OCI-LY7 (cell line): ENCODE measurements at regions not wholly inside any gene's neighbourhood (a gene's known extent, or its start where the extent isn't known, plus 50 kb on each side); places are given as distances from the start of the nearest gene placed in this dataset.

Experiments used
- BruUV-seq: library from RNA; stranded (reverse); fragments of 400-500 nt; replicated peaks from 2 replicates; lab custom pipeline; 2021; lab: Mats Ljungman, UMichigan
- CTCF ChIA-PET: fragments of 300-600 bp; sonication (Branson Sonifier 250); formaldehyde crosslinking; loops from one replicate; lab custom pipeline; 2022; ENCODE audit warnings: antibody characterized with exemption; ENCODE audit not compliant: unreplicated experiment; lab: Charles Lee
- POLR2A ChIA-PET: fragments of 300-600 bp; sonication (Branson Sonifier 250); formaldehyde crosslinking; loops from one replicate; lab custom pipeline; 2022; ENCODE audit warnings: antibody characterized with exemption; lab: Charles Lee
- DNase-seq: peaks from one replicate; pipeline ENCODE4 v3.0.0-alpha.2; 2015; ENCODE audit warnings: low spot score
- H2AFZ ChIP-seq: fragments of 200-600 bp; sonication (generic), shearing (Covaris generic); 2 replicates; pipeline ENCODE4 v1.6.1; 2014; ENCODE audit warnings: mild to moderate bottlenecking, antibody characterized with exemption, low read length, moderate library complexity
- H3K27ac ChIP-seq: fragments of 200-600 bp; sonication (generic); 2 replicates; pipeline ENCODE4 v1.5.1; 2014; ENCODE audit warnings: mixed run types, low read depth, mild to moderate bottlenecking, moderate library complexity, low read length, inconsistent platforms; ENCODE audit not compliant: poor library complexity, severe bottlenecking
- H3K36me3 ChIP-seq: fragments of 200-600 bp; sonication (generic); 2 replicates; pipeline ENCODE4 v1.6.1; 2014; ENCODE audit warnings: mild to moderate bottlenecking, antibody characterized with exemption, low read length, moderate library complexity, mixed read lengths; ENCODE audit not compliant: insufficient read depth
- H3K4me1 ChIP-seq: fragments of 200-600 bp; sonication (generic); 2 replicates; pipeline ENCODE4 v1.5.1; 2014; ENCODE audit warnings: mild to moderate bottlenecking, low read length; ENCODE audit not compliant: insufficient read depth, poor library complexity, severe bottlenecking
- H3K4me2 ChIP-seq: fragments of 200-600 bp; sonication (generic); 2 replicates; pipeline ENCODE4 v1.6.1; 2014; ENCODE audit warnings: mild to moderate bottlenecking, low read length
- H3K4me3 ChIP-seq: fragments of 200-600 bp; sonication (generic); 2 replicates; pipeline ENCODE4 v1.5.1; 2014; ENCODE audit warnings: mild to moderate bottlenecking, low read depth, low read length; ENCODE audit not compliant: poor library complexity, severe bottlenecking
- H3K79me2 ChIP-seq: fragments of 200-600 bp; sonication (generic); 2 replicates; pipeline ENCODE4 v1.6.1; 2016; ENCODE audit warnings: low read depth, mild to moderate bottlenecking, low read length, moderate library complexity, mixed read lengths; ENCODE audit not compliant: insufficient read depth
- H3K9me2 ChIP-seq: fragments of 200-600 bp; sonication (generic); 2 replicates; pipeline ENCODE4 v1.6.1; 2016; ENCODE audit warnings: mild to moderate bottlenecking, low read length, mixed read lengths; ENCODE audit not compliant: insufficient read depth
- H3K9me3 ChIP-seq: fragments of 200-600 bp; sonication (generic); 2 replicates; pipeline ENCODE4 v1.6.1; 2014; ENCODE audit warnings: mild to moderate bottlenecking, mixed run types, low read length, mixed read lengths
- H4K20me1 ChIP-seq: fragments of 200-600 bp; sonication (generic); 2 replicates; pipeline ENCODE4 v1.6.1; 2014; ENCODE audit warnings: mild to moderate bottlenecking, antibody characterized with exemption, low read length, moderate library complexity, mixed read lengths; ENCODE audit not compliant: insufficient read depth
- CTCF ChIP-seq: fragments of 200-600 bp; sonication (generic); conservative IDR thresholded peaks from 2 replicates; pipeline ENCODE4 v1.5.1; 2014; ENCODE audit warnings: mild to moderate bottlenecking, antibody characterized with exemption, low read length, moderate library complexity, mixed read lengths
- EZH2phosphoT487 ChIP-seq: fragments of 200-600 bp; sonication (generic); IDR thresholded peaks from 2 replicates; pipeline ENCODE4 v1.6.1; 2018; ENCODE audit warnings: low read depth, borderline replicate concordance, mild to moderate bottlenecking, mixed run types, antibody characterized with exemption, low read length, moderate library complexity, mixed read lengths
- intact Hi-C: fragments of 100-400 bp; cut with micrococcal nuclease; formaldehyde crosslinking; loops from one replicate; pipeline ENCODE4 v1.10.0; 2022; ENCODE audit not compliant: unreplicated experiment

DNA sequence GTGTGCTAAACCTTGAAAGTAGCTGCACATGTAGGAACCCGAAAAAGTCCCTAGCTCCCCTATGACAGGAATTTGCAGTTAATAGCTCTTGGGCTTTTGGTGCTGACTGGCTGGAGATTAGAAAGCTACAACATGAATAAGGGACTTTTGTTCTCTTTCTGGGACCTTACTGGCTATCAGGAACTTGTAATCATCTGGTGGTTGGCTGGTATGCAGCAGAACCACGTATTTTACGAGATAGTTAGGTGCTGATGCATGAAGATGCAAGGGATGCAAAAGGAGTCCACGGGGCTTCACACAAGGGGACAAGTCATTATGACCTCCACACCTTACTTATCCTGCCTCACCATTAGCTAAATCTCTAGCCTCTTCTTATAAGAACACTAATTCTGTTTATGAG is 190.2 kb upstream of the NRXN1 start:
- no peak overlapping the region for H3K4me2 ChIP-seq
- H4K20me1 ChIP-seq: no peaks in the 10 kb centered on the region
- no peak overlapping the region for H3K27ac ChIP-seq
- ChIA-PET CTCF (no interaction called here), POLR2A (interaction anchor here (0.6 kb wide), 1 partner anchor 217 kb away, joined by 3 read pairs; no protein-coding TSS in a partner anchor)
- TF ChIP-seq EZH2phosphoT487: no peak
- no peak for TF ChIP-seq CTCF
- no TSS peak for BruUV-seq
- no peaks in the 10 kb centered on the region for H3K9me2 ChIP-seq
- H3K36me3 ChIP-seq: no peaks in the 10 kb centered on the region
- no peak for DNase-seq
- H3K4me3 ChIP-seq: no peak overlapping the region
- no peaks in the 10 kb centered on the region for H3K79me2 ChIP-seq
- H3K9me3 ChIP-seq: no peaks in the 10 kb centered on the region
- H2AFZ ChIP-seq: no peak overlapping the region
- intact Hi-C loops: no loop called here
- no peaks in the 10 kb centered on the region for H3K4me1 ChIP-seq

DNA sequence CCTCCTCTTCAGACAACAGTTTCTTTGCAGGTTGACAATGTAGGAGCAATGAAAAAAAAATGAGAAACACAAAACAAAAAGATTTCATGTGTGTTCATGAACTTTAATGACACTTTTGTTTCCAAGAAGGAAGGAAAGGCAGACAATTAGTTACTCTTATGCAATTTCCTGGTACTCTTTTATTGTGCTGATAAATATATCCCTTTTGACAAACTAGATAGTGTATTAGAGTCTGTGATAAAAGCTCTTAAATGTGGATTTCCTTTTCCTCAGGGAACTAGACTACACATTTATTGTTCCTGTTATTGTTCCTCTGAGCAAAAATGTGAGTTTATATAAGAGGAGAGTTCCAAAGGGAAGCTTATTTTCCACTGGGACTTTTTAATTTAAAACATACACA is 188.7 kb upstream of the NRXN1 start:
- Histone ChIP-seq H3K4me2 (no peak overlapping the region), H4K20me1 (no peaks in the 10 kb centered on the region), H3K27ac (no peak overlapping the region), H3K9me2 (no peaks in the 10 kb centered on the region), H3K4me1 (no peaks in the 10 kb centered on the region), H3K4me3 (no peak overlapping the region), H2AFZ (no peak overlapping the region), H3K9me3 (no peaks in the 10 kb centered on the region), H3K36me3 (no peaks in the 10 kb centered on the region), H3K79me2 (no peaks in the 10 kb centered on the region)
- BruUV-seq: no TSS peak
- no peak for TF ChIP-seq EZH2phosphoT487
- TF ChIP-seq CTCF: no peak
- intact Hi-C loops: no loop called here
- DNase-seq: no peak
- ChIA-PET POLR2A (no interaction called here), CTCF (no interaction called here)

- no peak overlapping the region for H3K27ac ChIP-seq
Measured at GRCh38 chr2:51220080-51220479, 188.1 kb upstream of the NRXN1 start.

More at GRCh38 chr2:51220080-51220479, 188.1 kb upstream of the NRXN1 start:
- Histone ChIP-seq H2AFZ (no peak overlapping the region), H3K9me2 (no peaks in the 10 kb centered on the region), H4K20me1 (no peaks in the 10 kb centered on the region), H3K9me3 (no peaks in the 10 kb centered on the region), H3K4me3 (no peak overlapping the region), H3K4me2 (no peak overlapping the region), H3K4me1 (no peaks in the 10 kb centered on the region), H3K79me2 (no peaks in the 10 kb centered on the region), H3K36me3 (no peaks in the 10 kb centered on the region)
- TF ChIP-seq CTCF: no peak
- TF ChIP-seq EZH2phosphoT487: no peak
- intact Hi-C loops: no loop called here
- no TSS peak for BruUV-seq
- DNase-seq: no peak
- POLR2A ChIA-PET: no interaction called here
- CTCF ChIA-PET: no interaction called here
